Aorta (tissue), 5 donors: ENCODE measurements at regions not wholly inside any gene's neighbourhood (a gene's known extent, or its start where the extent isn't known, plus 50 kb on each side); places are given as distances from the start of the nearest gene placed in this dataset.

Source experiments
- ATAC-seq: fragments of 200-7000 bp; cut with Tn5 transposase; one replicate; pipeline ENCODE4 v1.9.1; 2022; ENCODE audit warnings: moderate library complexity; ENCODE audit not compliant: low FRiP score
- DNase-seq, 2 donors: peaks; one replicate each; pipeline ENCODE4 v3.0.0-alpha.2; 2020
- H3K27ac ChIP-seq, 2 donors: one replicate each; pipeline ENCODE4 v1.5.1; 2013; ENCODE audit warnings: low read length in 2 of 2, mild to moderate bottlenecking in 2 of 2, moderate library complexity in 2 of 2, control low read depth in 1 of 2, inconsistent platforms in 1 of 2, low read depth in 1 of 2
- H3K27me3 ChIP-seq, 2 donors: one replicate each; pipeline ENCODE4 v1.6.1; 2013; ENCODE audit warnings: control low read depth in 1 of 2, low read length in 1 of 2, mild to moderate bottlenecking in 1 of 2, moderate library complexity in 1 of 2; ENCODE audit not compliant: insufficient read depth in 2 of 2, control insufficient read depth in 1 of 2
- H3K36me3 ChIP-seq, 2 donors: one replicate each; pipeline ENCODE4 v1.6.1; 2013; ENCODE audit warnings: control low read depth in 1 of 2, low read length in 1 of 2, mild to moderate bottlenecking in 1 of 2; ENCODE audit not compliant: insufficient read depth in 2 of 2, control insufficient read depth in 1 of 2
- H3K4me1 ChIP-seq, 2 donors: one replicate each; pipeline ENCODE4 v1.6.1; 2013; ENCODE audit warnings: low read length in 2 of 2, control low read depth in 1 of 2, mild to moderate bottlenecking in 1 of 2, moderate library complexity in 1 of 2; ENCODE audit not compliant: insufficient read depth in 2 of 2, control insufficient read depth in 1 of 2
- H3K4me3 ChIP-seq, 2 donors: one replicate each; pipeline ENCODE4 v1.5.1; 2013; ENCODE audit warnings: low read length in 2 of 2, control low read depth in 1 of 2, mild to moderate bottlenecking in 1 of 2
- H3K9me3 ChIP-seq: one replicate; pipeline ENCODE4 v1.6.1; 2013; ENCODE audit warnings: mild to moderate bottlenecking, low read length; ENCODE audit not compliant: control insufficient read depth
- WGBS, 2 donors: extraction: QIAGEN DNeasy Blood & Tissue Kit; methylation state at CpG; one replicate each; pipeline ENCODE4 v1.1.7; 2013; 5-methylcytosine and 5-hydroxymethylcytosine counted together
- intact Hi-C, 2 donors: fragments of 100-400 bp; cut with DNase I; formaldehyde crosslinking; loops; one replicate each; pipeline versions ENCODE4 v1.14.2 to v1.15.0; 2022
- donor health status: healthy with polysubstance abuse.
- donor health status: Bipolar disorder and iron deficiency.
- donor health status: DM: no; HTN: no; CAD: no.
- donor health status: DM: no; HTN: no; CAD: no.
- donor health status: DM: yes; HTN: yes; CAD: no.

- H3K4me3 ChIP-seq = no peak overlapping the region
- ATAC-seq (no peak), DNase-seq (no peak)
- H3K9me3 ChIP-seq = peaks cover 2% of the 10 kb centered on the region
- 80 to 85% methylated on average over 8 of the region's 8 CpGs for WGBS, 2 donors
- no peaks in the 10 kb centered on the region for H3K36me3 ChIP-seq
- H3K27ac ChIP-seq = no peak overlapping the region
- peaks cover 5 to 13% of the 10 kb centered on the region in 2 donors for H3K4me1 ChIP-seq
- no peaks in the 10 kb centered on the region for H3K27me3 ChIP-seq
- intact Hi-C loops = no loop called here
Observed at GRCh38 chr4:151993521-151993920, 232.7 kb upstream of the GATB start.

GRCh38 chr4:151992332-151993154 lies 231.7 kb upstream of the GATB start:
- H3K27me3 ChIP-seq = no peaks in the 10 kb centered on the region
- intact Hi-C loops = no loop called here
- ATAC-seq = no peak
- peak overlapping the region; percentile 86 to 93 for H3K27ac ChIP-seq
- H3K4me3 ChIP-seq = no peak overlapping the region
- WGBS, 2 donors = 81 to 88% methylated on average over 5 of the region's 5 CpGs
- H3K36me3 ChIP-seq = no peaks in the 10 kb centered on the region
- H3K4me1 ChIP-seq = peaks cover 5 to 10% of the 10 kb centered on the region in 2 donors
- DNase-seq = no peak
- peaks cover 2% of the 10 kb centered on the region for H3K9me3 ChIP-seq

- 24 to 43% methylated on average over 2 of the region's 2 CpGs for WGBS, 2 donors
- peaks cover 2% of the 10 kb centered on the region for H3K9me3 ChIP-seq
- H3K27ac ChIP-seq = peak overlapping the region; percentile 86 to 88
- no peaks in the 10 kb centered on the region for H3K27me3 ChIP-seq
- no peak overlapping the region for H3K4me3 ChIP-seq
- DNase-seq (no peak), ATAC-seq (no peak)
- intact Hi-C loops = no loop called here
- peaks cover 5 to 10% of the 10 kb centered on the region in 2 donors for H3K4me1 ChIP-seq
- no peaks in the 10 kb centered on the region for H3K36me3 ChIP-seq
Observed at GRCh38 chr4:151991884-151992167, 231.0 kb upstream of the GATB start.

GRCh38 chr4:151991001-151991883 lies 230.4 kb upstream of the GATB start:
- no peak for DNase-seq
- Histone ChIP-seq H3K36me3 (no peaks in the 10 kb centered on the region), H3K27me3 (no peaks in the 10 kb centered on the region), H3K4me1 (peaks cover 5 to 10% of the 10 kb centered on the region in 2 donors), H3K4me3 (no peak overlapping the region), H3K9me3 (peaks cover 2% of the 10 kb centered on the region), H3K27ac (peak overlapping the region; percentile 86 to 88)
- WGBS, 2 donors = 13 to 15% methylated on average over 10 of the region's 10 CpGs
- intact Hi-C loops = no loop called here
- peak; percentile 58 for ATAC-seq

GRCh38 chr4:151990201-151990600 lies 229.4 kb upstream of the GATB start:
- Histone ChIP-seq H3K4me3 (no peak overlapping the region), H3K9me3 (peaks cover 2% of the 10 kb centered on the region), H3K4me1 (peaks cover 5 to 10% of the 10 kb centered on the region in 2 donors), H3K36me3 (no peaks in the 10 kb centered on the region), H3K27me3 (no peaks in the 10 kb centered on the region), H3K27ac (peak overlapping the region; percentile 86 to 88)
- DNase-seq (no peak), ATAC-seq (no peak)
- intact Hi-C loops = no loop called here
- whole genome bisulfite sequencing, 2 donors = 33 to 34% methylated on average over 4 of the region's 4 CpGs

- DNase-seq = no peak
- intact Hi-C loops = no loop called here
- Histone ChIP-seq H3K9me3 (no peaks in the 10 kb centered on the region), H3K27ac (no peak overlapping the region), H3K4me3 (no peak overlapping the region), H3K27me3 (no peaks in the 10 kb centered on the region), H3K36me3 (no peaks in the 10 kb centered on the region), H3K4me1 (peaks cover 5 to 10% of the 10 kb centered on the region in 2 donors)
- ATAC-seq = no peak
- 93 to 96% methylated on average over 2 of the region's 2 CpGs for WGBS, 2 donors
Observed at GRCh38 chr4:151988591-151988990, 227.8 kb upstream of the GATB start.

- DNase-seq (no peak), ATAC-seq (no peak)
Observed at GRCh38 chr4:151987606-151988005, 226.8 kb upstream of the GATB start.

GRCh38 chr4:151983854-151984253 lies 223.0 kb upstream of the GATB start:
- DNase-seq = no peak
- ATAC-seq = no peak
- Histone ChIP-seq H3K36me3 (no peaks in the 10 kb centered on the region), H3K27me3 (peaks cover 0 to 1% of the 10 kb centered on the region in 2 donors), H3K4me1 (no peaks in the 10 kb centered on the region), H3K27ac (no peak overlapping the region), H3K4me3 (no peak overlapping the region), H3K9me3 (no peaks in the 10 kb centered on the region)
- WGBS, 2 donors = 62% methylated on average over 3 of the region's 3 CpGs
- intact Hi-C loops = no loop called here

More at GRCh38 chr4:151987606-151988005, 226.8 kb upstream of the GATB start:
- no peak overlapping the region for H3K4me3 ChIP-seq
- 76 to 81% methylated on average over 4 of the region's 4 CpGs for WGBS, 2 donors
- no peaks in the 10 kb centered on the region for H3K36me3 ChIP-seq
- no peaks in the 10 kb centered on the region for H3K9me3 ChIP-seq
- intact Hi-C loops = no loop called here
- H3K27me3 ChIP-seq = no peaks in the 10 kb centered on the region
- no peak overlapping the region for H3K27ac ChIP-seq
- H3K4me1 ChIP-seq = peaks cover 3 to 10% of the 10 kb centered on the region in 2 donors
